Activated CD4-positive, alpha-beta T cell treated with anti-CD3 and anti-CD28 coated beads, Interleukin-2, amount 10 ng/mL, durations not matched to agents 7 days and 5 days (primary cell): ENCODE measurements at regions not wholly inside any gene's neighbourhood (a gene's known extent, or its start where the extent isn't known, plus 50 kb on each side); places are given as distances from the start of the nearest gene placed in this dataset.

Experiments
- CTCF ChIA-PET: fragments of 350-600 bp; sonication (Branson Sonifier 250); formaldehyde crosslinking; loops from one replicate; lab custom pipeline; 2021; ENCODE audit warnings: antibody characterized with exemption; lab: Charles Lee
- POLR2A ChIA-PET: fragments of 350-600 bp; sonication (Branson Sonifier 250); formaldehyde crosslinking; loops from one replicate; lab custom pipeline; 2021; ENCODE audit warnings: antibody characterized with exemption; lab: Charles Lee
- DNase-seq: peaks from one replicate; pipeline ENCODE4 v3.0.0-alpha.2; 2020
- H3K27ac Mint-ChIP-seq: one replicate; pipeline ENCODE4 v1.8.0; 2021; ENCODE audit warnings: mild to moderate bottlenecking, moderate library complexity, mixed read lengths
- H3K27me3 Mint-ChIP-seq: one replicate; pipeline ENCODE4 v1.8.0; 2021; ENCODE audit warnings: mixed read lengths
- H3K36me3 Mint-ChIP-seq: one replicate; pipeline ENCODE4 v1.8.0; 2021; ENCODE audit warnings: low read depth, mixed read lengths
- H3K4me1 Mint-ChIP-seq: one replicate; pipeline ENCODE4 v1.8.0; 2021; ENCODE audit warnings: mixed read lengths
- H3K4me3 Mint-ChIP-seq: one replicate; pipeline ENCODE4 v1.8.0; 2021; ENCODE audit warnings: mild to moderate bottlenecking, moderate library complexity, mixed read lengths
- H3K9me3 Mint-ChIP-seq: one replicate; pipeline ENCODE4 v1.8.0; 2021; ENCODE audit warnings: mixed read lengths

DNA sequence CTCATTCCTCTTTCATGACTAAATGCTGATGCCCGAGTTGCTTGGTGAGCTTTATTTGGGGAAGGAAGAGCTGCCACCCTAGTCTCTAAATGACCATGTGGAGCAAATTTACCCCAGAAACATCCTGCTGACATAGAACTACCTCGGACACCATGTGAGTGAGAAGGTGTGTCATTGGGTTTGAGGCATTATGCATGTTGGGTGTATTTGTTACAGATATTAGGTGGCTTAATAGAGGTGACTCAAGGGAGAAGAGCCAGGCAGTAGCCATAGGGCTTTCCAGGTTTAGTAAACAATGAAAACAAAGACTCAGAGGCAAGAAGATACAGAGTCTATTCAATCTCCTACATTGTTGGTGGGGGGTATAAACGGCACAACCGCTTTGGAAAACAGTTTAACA is 581.5 kb downstream of the CCDC171 start:
- POLR2A ChIA-PET = no interaction called here
- Mint-ChIP-seq H3K9me3 (no peaks in the 10 kb centered on the region), H3K27me3 (no peaks in the 10 kb centered on the region), H3K27ac (no peak overlapping the region), H3K36me3 (no peaks in the 10 kb centered on the region), H3K4me3 (no peak overlapping the region), H3K4me1 (peaks cover 3% of the 10 kb centered on the region)
- no peak for DNase-seq
- CTCF ChIA-PET = interaction anchor here (1.1 kb wide), 1 partner anchor 11 kb away, joined by 3 read pairs; no protein-coding TSS in a partner anchor

DNA sequence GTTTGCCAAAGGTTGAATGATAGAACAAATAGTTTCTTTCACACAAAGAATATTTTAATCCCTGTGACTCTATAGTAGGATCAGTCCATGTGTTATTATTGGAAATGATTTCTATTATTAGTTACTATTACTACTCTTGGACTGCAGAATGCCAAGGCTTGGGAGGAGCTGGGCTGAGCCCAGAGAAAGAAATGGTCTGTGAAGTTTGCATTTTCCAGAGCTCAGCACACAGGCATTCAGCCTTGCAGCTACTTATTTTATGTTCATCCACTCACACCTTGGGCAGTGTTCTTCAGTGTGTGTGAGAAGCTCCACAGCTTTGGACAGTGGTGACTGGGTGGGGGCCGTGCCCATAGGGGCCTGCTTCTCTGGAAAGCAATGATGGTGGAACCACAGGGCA is 583.1 kb downstream of the CCDC171 start:
- Mint-ChIP-seq H3K9me3 (no peaks in the 10 kb centered on the region), H3K4me3 (no peak overlapping the region), H3K27ac (no peak overlapping the region), H3K36me3 (no peaks in the 10 kb centered on the region), H3K27me3 (no peaks in the 10 kb centered on the region), H3K4me1 (peaks cover 3% of the 10 kb centered on the region)
- CTCF ChIA-PET = interaction anchor here (0.5 to 0.6 kb wide), 2 partner anchors 46 to 234 kb away, joined by 3 read pairs; no protein-coding TSS in a partner anchor
- POLR2A ChIA-PET = no interaction called here
- DNase-seq = no peak

DNA sequence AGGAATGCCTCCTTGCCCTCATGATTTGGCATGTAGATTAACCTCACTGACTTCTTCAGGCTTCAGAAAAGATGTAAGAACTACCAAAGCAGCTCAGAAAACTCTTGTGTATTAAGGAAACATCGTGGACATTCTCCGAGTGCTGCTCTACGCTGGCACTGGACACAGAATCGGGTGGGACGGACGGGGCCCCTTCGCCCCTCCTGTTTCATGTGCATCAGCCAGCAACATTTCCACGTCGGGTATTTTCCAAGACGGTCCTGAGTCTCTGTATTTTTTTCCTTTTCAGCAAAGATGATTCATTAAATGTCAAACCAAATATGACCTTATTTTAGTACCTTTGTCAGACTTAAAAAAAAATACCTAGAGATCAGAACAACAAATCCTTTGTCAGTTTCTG is 583.6 kb downstream of the CCDC171 start:
- H3K9me3 Mint-ChIP-seq = no peaks in the 10 kb centered on the region
- no peak overlapping the region for H3K27ac Mint-ChIP-seq
- POLR2A ChIA-PET = no interaction called here
- H3K4me3 Mint-ChIP-seq = no peak overlapping the region
- H3K27me3 Mint-ChIP-seq = no peaks in the 10 kb centered on the region
- CTCF ChIA-PET = interaction anchor here (0.5 kb wide), 1 partner anchor 235 kb away, joined by 3 read pairs; no protein-coding TSS in a partner anchor
- H3K4me1 Mint-ChIP-seq = peaks cover 3% of the 10 kb centered on the region
- H3K36me3 Mint-ChIP-seq = no peaks in the 10 kb centered on the region
- DNase-seq = no peak

DNA sequence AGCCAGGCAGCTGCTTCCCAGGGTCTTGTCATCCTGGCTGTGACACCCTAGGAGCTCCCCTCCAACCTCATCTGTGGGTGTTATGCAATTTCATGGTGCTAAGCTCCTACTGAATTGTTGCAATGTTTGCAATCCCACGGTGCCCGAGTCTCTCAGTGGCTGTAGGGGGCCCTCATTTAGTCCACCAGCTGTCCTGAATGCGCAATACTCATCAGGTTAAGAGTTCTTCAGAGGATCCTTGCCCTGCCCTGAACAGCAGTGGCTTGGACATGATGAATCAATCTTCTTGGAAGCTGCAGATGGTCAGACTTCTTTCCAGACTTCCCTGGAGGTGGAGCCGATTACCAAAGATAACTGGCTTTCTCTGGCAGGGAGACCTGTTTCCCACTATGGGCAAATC is 584.1 kb downstream of the CCDC171 start:
- no peak overlapping the region for H3K4me3 Mint-ChIP-seq
- no peak for DNase-seq
- peaks cover 3% of the 10 kb centered on the region for H3K4me1 Mint-ChIP-seq
- no peaks in the 10 kb centered on the region for H3K27me3 Mint-ChIP-seq
- H3K9me3 Mint-ChIP-seq = no peaks in the 10 kb centered on the region
- ChIA-PET POLR2A (no interaction called here), CTCF (no interaction called here)
- H3K36me3 Mint-ChIP-seq = no peaks in the 10 kb centered on the region
- no peak overlapping the region for H3K27ac Mint-ChIP-seq

DNA sequence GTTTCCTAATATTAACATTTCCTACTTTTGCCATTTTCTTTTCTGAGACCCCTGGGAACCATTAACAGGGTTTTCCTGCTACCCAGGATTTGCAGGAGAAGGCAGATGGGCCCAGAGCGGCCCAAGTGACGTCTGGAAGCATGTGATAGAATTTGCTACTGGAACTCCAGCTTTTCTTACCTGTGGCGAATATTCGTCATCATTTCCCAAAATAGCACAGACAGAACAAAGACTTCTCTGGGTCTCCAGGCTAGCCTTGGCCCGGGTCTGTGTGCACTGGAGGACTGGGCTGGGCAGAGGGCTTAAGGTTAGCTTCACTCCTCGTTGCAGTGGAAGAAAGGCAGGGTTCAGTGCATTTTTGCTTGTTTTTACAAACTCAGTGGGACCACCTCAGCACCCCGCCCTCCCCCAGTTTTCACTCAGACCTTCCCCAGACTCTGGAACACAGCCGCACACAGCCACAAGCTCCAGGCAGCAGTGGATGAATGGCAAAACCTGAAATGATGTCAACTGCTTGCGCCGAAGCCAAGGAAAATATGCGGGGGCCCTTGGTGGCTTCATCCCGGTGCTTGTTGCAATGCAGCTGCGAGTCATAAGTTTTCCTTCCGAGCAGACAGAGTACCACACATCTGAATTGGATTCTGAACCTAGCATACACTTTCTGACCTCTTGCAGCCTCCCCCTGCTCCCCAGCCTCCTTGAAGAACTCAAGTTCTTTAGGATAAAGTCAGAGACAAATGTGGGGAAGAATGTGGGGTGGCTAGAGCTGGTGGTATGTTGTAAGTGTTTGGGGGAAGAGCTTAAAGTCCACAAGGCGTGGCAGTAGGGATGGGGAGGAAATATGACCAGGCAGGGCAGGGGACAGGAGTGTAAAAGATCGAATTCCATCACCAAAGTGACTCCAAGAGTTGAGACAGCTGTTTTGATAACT is 586.0 kb downstream of the CCDC171 start:
- Mint-ChIP-seq H3K27me3 (no peaks in the 10 kb centered on the region), H3K36me3 (no peaks in the 10 kb centered on the region), H3K4me1 (peaks cover under 1% of the 10 kb centered on the region), H3K4me3 (no peak overlapping the region), H3K27ac (no peak overlapping the region), H3K9me3 (no peaks in the 10 kb centered on the region)
- DNase-seq = no peak
- ChIA-PET CTCF (no interaction called here), POLR2A (no interaction called here)

DNA sequence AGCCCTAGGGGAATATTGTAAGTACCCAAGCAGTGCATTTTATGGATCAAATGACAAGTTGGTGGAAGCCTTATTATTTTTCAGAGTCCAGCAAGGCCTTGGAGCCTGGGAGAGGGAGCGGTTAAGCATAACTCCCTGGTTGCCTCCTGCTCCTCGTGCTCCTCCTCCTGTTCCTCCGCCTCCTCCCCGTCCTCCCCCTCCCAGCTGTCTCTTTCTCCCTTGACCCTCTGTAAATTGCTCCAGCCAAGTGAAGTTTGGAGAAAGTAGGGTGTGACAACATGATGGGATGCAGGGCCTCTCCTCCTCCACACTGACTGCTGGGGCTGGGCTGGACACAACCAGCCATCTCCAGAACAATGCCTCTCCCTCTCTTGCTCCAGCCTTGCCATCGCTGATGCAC is 586.9 kb downstream of the CCDC171 start:
- no peak for DNase-seq
- Mint-ChIP-seq H3K4me3 (no peak overlapping the region), H3K9me3 (no peaks in the 10 kb centered on the region), H3K27me3 (no peaks in the 10 kb centered on the region), H3K36me3 (no peaks in the 10 kb centered on the region), H3K27ac (no peak overlapping the region), H3K4me1 (no peaks in the 10 kb centered on the region)
- CTCF ChIA-PET = no interaction called here
- POLR2A ChIA-PET = no interaction called here

DNA sequence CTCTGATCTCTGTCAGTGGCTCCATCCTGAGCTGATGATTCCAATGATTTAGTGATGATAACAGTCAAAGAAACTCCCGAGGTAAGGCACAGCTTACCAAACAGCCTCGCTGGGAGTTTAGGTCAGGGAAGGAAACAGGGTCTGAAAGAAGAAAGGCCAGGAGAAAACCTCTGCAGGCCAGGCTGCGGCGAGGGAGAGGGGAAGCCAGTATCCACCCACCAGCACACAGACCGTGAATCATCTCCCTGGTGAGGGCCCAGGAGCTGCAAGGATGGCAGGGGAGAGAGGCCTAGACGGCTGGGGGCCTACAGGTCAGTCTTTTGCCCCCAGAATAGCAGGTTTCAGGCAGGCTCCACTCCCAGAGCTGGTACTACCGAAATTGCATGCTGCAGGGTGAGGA is 590.5 kb downstream of the CCDC171 start:
- Mint-ChIP-seq H3K9me3 (no peaks in the 10 kb centered on the region), H3K4me1 (no peaks in the 10 kb centered on the region), H3K27me3 (no peaks in the 10 kb centered on the region), H3K36me3 (no peaks in the 10 kb centered on the region), H3K4me3 (no peak overlapping the region), H3K27ac (no peak overlapping the region)
- DNase-seq = no peak
- ChIA-PET POLR2A (no interaction called here), CTCF (no interaction called here)

DNA sequence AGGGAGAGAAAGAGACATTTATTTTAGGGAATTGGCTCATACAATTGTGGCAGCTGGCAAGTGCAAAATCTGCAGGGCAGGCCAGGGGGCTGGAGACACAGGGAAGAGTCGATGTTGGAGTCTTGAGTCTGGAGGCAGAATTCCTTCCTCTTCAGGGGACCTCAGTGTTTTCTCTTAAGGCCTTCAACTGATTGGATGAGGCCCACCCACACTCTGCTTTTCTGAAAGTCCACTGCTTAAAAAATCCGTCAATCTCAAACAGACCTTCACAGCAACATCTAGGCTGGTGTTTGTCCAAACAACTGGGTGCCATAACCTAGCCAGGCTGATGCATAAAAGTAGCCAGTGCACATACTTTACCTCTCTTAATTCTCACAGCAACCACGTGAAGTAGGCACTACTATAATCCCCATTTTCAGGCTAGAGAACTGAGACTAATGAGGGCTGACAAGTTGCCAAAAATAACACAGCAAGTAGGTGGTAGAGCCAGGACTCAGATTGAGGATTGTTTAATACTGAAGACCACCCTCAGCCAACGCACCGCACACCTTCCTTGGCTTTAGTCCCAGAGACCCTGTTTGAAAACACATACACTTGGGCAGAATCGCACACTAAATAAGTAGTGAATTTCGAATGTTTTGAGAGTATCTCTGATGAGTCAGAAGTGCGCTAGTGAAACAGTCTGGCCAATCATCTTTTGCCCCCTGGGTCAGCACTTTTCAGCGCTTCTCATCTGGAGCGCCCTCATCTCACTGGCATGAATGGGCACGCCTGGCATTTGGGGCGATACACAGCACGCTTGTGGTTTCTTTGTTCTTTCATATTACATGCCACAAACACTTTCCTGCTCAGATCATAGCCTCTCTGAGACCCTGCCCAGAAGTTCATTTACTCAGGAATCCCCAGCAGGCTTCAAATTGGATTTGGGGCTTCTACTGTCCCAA is 591.4 kb downstream of the CCDC171 start:
- Mint-ChIP-seq H3K4me3 (no peak overlapping the region), H3K9me3 (no peaks in the 10 kb centered on the region), H3K27ac (no peak overlapping the region), H3K36me3 (no peaks in the 10 kb centered on the region), H3K4me1 (no peaks in the 10 kb centered on the region), H3K27me3 (no peaks in the 10 kb centered on the region)
- ChIA-PET POLR2A (no interaction called here), CTCF (no interaction called here)
- DNase-seq = no peak

DNA sequence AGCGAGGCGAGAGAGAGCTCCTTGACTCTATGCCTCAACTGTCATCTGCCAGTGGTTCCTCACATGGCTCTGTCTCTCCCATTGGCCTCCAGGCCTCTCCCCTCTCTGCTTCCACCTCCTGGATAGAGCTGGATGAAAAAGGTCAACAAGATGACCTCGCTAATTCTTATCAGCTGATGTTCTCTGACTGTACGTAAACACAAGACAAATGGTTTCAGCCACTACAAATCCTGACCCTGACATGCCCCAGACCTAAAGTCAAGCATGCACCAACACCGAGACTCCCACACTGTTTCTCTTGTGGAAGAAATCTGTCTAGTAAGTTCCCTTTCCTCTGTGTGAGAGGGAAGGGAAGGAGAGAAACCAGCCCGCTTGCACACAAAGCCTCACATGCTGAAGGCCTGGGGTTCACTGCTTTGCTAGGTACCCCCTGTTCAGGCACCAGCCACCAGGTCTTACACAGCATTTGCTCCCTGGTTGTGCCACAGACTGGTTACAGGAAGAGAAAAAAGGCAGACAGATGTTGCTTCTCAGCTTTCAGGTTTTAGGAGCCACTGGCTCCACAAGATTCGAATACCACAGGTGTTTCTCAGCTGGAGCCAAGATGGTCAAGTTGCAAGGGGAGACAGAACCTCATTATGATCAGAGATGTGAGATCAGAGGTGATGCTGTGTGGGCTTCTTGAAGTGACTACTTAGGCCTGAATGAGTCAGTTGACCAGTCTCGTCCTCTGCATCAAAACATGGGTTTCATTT is 592.5 kb downstream of the CCDC171 start:
- POLR2A ChIA-PET = no interaction called here
- Mint-ChIP-seq H3K27me3 (no peaks in the 10 kb centered on the region), H3K9me3 (no peaks in the 10 kb centered on the region), H3K4me1 (no peaks in the 10 kb centered on the region), H3K4me3 (no peak overlapping the region), H3K27ac (no peak overlapping the region), H3K36me3 (no peaks in the 10 kb centered on the region)
- CTCF ChIA-PET = no interaction called here
- DNase-seq = no peak

DNA sequence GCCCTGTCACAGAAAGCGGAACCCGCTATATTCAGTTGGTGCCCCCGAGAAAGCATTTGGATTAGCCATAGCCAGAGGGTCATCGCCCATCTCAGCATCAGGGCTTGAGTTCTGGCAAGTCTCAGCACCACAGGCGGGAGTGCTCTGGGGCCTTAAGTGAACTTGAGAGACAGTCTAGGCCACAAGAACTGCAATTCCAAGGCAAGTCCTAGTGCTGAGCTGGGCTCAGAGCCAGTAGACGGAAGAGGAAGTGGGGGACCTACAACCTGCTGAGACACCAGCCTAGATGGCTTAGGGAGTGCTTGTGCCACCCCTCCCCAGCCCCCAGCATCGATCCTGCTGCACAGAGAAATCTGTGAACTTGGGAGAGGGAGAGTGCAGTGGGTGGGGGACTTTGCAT is 594.9 kb downstream of the CCDC171 start:
- no peak overlapping the region for H3K4me3 Mint-ChIP-seq
- H3K27ac Mint-ChIP-seq = no peak overlapping the region
- no peak for DNase-seq
- no peaks in the 10 kb centered on the region for H3K9me3 Mint-ChIP-seq
- no peaks in the 10 kb centered on the region for H3K27me3 Mint-ChIP-seq
- POLR2A ChIA-PET = no interaction called here
- H3K4me1 Mint-ChIP-seq = no peaks in the 10 kb centered on the region
- CTCF ChIA-PET = no interaction called here
- no peaks in the 10 kb centered on the region for H3K36me3 Mint-ChIP-seq

DNA sequence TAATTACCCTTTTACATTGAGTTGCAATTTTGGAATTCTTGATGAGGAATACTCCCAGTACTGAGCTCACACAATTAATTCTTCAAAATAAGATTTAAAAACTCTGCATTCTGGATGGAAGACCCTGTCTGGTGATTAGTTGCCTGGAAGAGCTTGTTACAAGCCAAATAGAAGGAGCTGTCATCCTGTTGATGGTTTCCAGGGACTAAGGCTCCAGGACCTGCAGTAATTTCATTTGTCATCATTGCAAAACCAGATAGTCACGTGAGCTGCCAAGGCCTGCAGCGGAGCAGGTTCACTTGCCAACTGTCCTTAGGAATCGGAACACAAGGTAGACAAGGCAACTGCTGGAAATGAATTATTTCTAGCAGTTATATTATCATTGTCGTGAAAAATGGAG is 597.7 kb downstream of the CCDC171 start:
- Mint-ChIP-seq H3K4me3 (no peak overlapping the region), H3K36me3 (no peaks in the 10 kb centered on the region), H3K9me3 (no peaks in the 10 kb centered on the region), H3K27ac (no peak overlapping the region), H3K4me1 (peaks cover 6% of the 10 kb centered on the region), H3K27me3 (peaks cover 6% of the 10 kb centered on the region)
- POLR2A ChIA-PET = no interaction called here
- DNase-seq = no peak
- CTCF ChIA-PET = no interaction called here

DNA sequence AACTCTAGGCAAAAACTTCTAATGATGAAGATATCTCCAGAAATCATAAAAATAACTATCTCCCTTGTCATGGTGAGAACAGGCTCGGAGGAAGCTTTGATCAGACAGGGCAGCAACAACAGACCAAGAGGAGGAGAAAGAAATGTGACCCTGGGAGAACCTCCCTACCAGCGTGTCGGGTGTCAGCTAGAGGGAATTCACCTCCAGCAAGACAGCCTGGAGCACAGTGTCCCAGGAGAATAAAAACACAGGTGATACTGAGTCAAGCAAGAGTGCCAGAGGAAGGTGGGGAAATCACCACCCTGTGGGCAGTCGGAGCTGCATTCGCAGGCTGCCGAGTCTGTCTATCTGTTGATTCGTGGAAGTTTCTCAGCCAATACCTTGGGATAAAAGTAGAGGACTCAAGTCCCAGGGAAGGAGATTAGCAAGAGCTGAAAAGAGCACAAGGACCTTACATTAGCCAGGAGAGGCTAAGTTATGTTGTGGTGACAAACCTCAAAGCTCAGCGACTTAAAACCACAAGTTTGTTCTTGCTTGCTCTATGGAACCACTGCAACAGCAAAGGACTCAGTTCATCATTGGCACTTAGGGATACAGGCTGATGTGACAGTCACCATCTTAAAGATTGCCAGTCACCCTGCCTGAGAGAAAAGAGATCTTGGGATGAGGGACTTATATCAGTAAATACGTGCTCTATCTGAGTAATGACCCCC is 598.3 kb downstream of the CCDC171 start:
- Mint-ChIP-seq H3K9me3 (no peaks in the 10 kb centered on the region), H3K27me3 (peaks cover 6% of the 10 kb centered on the region), H3K27ac (no peak overlapping the region), H3K4me1 (peaks cover 6% of the 10 kb centered on the region), H3K36me3 (no peaks in the 10 kb centered on the region), H3K4me3 (no peak overlapping the region)
- ChIA-PET POLR2A (no interaction called here), CTCF (no interaction called here)
- no peak for DNase-seq
